HG03064 (cell line): ENCODE measurements at regions not wholly inside any gene's neighbourhood (a gene's known extent, or its start where the extent isn't known, plus 50 kb on each side); places are given as distances from the start of the nearest gene placed in this dataset.
"Not testable (repeated sequence)": the region's sequence is repeated elsewhere in the genome, so short reads cannot be mapped to it uniquely, and the experiment has no call there.

ENCODE experiments used
- ATAC-seq: cut with Tn5 transposase; IDR thresholded peaks from one replicate; pipeline ENCODE4 v1.9.1; 2021; ENCODE audit warnings: low read depth; ENCODE audit not compliant: unreplicated experiment

DNA sequence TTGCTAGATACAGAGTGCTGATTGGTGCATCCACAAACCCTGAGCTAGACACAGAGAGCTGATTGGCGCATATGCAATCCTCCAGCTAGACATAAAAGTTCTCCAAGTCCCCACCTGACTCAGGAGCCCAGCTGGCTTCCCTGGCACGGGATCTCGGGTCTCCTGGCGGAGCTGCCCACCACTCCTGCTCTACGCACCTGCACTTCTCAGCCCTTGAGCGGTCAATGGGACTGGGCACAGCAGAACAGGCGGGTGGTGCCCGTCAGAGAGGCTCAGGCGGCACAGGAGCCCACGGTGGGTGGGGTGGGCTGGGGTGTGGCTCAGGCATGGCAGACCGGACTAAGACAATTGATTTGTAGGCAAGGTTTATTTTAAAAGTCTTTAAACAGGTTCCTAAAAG, 1365.5 kb downstream of the FAM181B start:
- ATAC-seq: no peak

DNA sequence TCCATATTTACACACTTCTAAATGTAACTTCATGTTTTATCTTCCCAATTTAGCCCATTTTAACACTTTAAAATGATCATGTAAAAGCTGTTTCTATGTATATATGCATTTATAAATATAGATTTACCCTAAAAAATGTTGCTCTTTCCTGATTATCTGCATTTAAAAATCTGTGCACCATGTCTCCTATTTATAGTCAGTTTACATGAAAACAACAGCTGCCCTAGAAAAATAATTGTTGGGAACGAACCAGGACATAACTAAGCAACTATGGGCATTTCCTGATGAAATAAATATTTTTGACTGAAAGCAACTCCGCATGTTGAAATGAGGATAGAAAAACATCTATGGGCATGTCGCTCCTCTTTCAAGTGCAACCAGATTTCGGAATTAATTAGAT, 1368.2 kb downstream of the FAM181B start:
- no peak for ATAC-seq

DNA sequence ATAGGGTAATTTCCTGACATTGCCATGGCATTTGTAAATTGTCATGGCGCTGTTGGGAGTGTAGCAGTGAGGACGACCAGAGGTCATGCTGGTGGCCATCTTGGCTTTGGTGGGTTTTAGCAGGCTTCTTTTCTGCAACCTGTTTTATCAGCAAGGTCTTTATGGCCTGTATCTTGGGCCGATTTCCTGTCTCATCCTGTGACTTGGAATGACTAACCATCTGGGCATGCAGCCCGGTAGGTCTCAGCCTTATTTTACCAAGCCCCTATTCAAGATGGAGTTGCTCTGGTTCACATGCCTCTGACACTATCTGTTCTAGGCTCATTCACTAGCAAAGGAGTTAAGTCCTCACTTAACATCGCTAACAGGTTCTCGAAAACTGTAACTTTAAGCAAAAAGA, 1374.2 kb downstream of the FAM181B start:
- ATAC-seq: no peak

DNA sequence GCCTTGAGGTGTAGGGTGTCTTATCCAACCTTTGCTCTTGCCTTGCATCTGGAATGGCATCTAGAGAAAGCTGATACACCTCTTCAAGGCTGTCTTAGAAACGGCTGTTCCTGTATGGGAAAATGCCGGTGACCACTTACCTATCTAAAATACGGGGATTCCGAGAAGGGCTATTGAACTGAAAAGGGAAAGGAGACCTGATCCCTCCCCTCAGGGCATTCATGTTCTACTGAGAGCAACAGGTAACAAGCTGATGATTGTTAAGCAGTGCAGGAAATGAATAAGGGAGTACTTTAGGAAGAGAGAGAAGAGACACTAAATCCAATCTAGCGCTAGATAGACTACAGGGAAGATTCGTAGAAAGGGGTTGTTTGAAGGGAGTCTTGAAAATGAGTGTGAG, 1388.1 kb downstream of the FAM181B start:
- ATAC-seq: no peak

DNA sequence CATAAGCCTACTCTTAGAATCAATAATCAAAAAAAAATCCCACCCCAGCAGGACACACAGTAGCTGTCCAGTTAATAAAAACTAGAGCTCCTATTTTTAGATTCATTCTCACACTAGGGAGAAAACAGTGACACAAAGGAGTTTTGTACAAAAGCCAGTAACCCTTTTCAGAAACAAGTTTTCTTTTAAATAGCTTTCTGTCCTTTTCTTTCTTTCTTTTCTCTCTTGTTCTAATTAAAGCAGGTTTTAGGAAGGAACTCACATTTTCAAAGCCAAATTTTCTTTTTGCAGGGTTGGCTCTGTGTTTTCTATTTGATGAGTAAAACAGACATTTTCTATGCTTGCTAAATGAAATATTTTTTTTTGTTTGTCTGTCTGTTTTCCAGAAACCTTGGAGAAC, 1390.7 kb downstream of the FAM181B start:
- no peak for ATAC-seq

DNA sequence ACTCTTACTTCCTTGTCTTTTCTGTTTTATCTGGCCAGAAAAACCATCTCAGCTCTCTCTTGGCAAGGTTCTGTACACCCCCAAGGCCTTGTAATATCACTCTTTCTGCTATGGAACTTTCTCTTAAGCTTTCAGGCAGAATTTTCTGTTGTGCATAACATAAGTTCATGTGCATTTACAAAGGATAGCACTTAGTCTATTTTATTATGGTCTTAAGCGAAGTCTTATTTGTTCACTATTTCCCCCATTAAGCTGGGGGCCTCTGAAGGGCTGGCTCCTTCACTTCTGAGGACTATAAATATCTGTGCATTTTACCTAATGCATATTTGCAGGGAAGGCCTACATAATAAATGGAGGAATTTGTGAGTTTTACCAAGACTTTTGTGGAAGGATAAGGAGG, 1393.4 kb downstream of the FAM181B start:
- ATAC-seq: no peak

DNA sequence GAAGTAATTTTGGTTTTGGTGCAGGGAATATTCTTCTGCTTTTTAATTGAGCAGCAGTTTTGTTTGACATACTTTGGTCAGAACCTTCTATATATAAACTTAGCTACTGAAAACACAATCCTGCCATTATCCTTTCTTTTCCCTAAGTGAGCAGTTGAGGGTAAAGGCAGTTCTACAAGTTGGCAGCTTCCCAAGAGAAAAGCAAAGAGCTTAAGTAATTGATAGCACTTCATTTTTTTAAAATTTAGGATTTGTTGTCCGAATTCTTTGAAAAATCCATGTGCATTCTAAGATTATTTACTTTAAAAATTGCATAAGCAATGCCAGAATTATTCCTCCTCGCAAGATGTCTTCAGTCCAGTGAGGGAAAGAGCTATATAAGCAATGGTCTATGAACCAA, 1394.1 kb downstream of the FAM181B start:
- no peak for ATAC-seq

DNA sequence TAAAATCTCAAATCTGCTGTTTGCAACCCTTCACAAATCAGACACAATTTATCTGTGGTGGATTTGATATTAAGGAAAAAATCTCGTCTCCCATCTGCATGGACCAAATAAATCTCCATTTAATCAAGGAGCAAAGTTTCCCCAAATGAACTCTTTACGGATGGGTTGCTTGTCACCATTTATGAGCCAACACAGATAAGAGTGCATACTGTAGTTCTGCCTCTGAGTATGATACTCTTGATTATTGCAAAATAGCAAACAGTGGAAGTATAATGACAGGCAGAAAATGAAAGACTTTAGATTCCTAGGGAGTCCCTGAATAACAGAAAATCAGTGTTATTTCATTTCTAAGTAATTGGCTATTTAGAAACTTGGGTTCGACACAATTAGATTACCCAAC, 1395.9 kb downstream of the FAM181B start:
- no peak for ATAC-seq

DNA sequence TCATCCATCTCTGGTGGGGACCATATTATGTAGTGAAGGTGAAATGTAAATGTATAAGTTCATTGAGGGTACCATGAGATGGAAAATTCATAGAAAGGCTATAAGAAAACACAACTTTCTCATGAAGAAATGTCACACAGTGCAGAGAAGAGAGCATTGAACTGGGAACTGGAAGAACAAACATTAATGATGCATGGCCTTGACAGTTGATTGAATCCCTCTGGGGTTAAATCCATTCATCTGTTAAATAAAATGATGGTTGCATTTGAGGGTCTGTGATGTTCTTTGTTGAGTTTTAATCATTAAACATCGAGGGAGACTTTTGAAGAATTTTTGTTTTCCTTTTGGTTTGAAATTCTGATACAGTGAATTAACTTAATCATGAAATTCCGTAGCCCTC, 1401.4 kb downstream of the FAM181B start:
- ATAC-seq: no peak

DNA sequence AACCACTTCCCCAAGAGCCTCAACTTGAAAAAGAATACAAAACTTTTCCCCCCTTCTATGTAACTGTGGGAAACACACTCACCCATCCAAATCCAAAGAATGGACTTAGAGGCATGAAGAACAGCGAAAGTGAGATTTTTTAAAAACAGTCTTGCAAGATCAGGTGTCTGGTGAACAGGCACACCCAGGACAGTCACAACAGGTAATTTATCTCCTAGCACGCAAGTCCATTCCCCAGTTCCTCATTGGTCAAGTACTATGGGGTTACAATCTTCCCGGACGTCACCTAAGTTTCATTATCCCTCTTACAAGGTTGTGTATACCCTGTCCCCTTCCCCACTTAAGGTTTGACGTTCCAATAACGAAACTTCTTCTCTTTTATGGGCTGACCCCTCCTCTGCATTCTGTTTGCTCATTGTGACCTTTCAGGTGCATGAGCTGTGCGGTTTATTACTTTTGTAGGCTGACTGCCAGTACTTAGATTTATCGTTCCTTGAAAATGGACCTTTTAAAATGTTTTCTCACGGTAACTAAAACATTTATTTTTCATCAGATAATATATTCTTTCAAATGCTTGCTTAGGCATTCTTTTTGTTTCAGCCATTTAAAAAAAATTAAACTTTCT, 1401.9 kb downstream of the FAM181B start:
- no peak for ATAC-seq

DNA sequence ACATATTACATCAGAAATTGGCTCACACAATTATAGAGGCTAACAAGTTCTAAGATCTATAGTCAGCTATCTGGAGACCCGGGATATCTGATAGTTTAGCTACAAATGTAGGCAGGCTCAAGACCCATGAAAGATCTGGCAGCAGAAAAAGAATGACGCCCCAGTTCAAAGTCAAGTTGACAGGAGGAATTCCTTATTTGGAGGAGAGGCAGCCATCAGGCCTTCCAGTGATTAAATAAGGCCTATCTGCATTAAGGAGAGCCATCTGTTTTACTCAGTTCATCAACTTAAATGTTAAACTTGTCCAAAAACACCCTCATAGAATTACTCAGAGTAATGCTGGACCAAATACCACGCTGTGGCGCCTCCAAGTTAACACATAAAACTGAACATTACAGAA, 1402.6 kb downstream of the FAM181B start:
- no peak for ATAC-seq

DNA sequence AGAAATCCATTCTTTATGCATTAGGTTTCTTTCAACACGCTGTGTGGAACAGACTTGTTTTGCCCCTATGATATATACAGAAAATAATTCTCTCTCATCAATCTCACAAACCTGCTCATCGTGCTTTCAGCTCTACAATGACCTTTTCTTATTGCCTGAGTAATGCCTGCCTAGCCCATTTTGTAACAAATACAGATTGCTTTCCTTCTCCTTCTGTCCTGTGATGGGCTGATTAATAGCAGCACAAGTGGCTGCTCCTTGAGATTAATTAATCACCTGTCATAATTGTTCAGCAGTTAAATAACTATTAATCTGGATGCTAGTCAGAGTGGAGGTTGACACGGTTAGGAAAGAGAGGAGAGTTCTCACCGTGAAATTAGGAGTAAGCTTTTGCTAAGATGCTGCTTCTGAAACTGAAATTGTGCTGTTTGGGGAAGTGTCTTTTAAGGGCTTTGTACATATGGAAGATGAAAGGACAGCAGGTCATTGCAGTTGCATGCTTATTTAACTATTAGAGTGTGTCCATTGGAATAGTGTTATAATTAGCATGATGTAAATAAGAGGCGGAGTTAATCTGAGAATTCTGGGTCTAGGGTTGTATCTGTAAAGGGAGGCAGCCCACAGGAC, 1430.5 kb downstream of the FAM181B start:
- ATAC-seq: no peak

DNA sequence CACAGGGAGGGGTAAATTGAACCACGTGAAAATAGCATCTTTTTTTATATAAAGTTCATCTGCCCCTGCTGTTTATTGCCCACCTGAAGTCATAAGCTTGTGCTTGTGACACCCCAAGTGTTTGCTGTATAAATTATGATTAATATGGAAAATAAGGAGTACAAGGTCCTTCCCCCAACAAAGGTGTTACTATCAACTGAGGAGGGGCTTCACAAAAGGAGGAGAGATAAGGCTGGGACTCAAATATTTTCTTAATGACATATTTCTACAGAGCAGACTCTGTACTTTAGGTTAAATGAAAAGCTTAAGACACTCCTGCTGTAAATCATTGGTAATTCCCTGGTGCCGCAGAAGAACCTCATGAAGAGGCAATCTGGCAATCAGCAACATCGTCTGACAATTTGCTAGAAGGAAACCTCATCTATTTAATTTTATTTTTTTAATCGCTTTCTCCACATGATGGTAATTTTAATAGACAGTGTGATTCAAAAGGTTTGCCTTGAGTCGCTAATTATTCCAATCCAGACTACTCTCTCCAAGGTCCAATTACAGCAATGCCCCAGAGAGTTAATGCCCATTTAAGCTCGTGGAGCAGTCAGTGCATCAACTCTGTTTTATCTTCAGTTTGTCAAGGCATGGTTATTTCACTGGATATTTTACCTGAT, 1432.4 kb downstream of the FAM181B start:
- no peak for ATAC-seq

DNA sequence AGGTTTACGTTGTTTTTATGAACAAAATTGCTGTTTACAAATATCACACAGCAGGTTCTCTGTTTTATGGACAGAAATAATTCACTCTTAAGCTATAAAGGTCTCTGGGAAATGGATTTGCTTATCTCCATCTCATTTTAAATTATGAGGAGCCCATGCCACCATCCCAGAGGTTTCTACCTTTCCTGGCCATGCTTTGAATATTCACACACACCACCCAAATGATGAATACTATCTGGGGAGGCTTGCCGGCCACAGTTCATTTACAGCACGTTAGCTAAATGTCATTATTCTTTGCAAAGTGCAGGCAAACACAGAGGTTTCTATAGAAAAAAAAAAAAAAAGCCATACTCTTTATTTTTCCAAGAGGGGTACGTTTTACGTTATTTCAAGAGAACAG, 1446.7 kb downstream of the FAM181B start:
- no peak for ATAC-seq

DNA sequence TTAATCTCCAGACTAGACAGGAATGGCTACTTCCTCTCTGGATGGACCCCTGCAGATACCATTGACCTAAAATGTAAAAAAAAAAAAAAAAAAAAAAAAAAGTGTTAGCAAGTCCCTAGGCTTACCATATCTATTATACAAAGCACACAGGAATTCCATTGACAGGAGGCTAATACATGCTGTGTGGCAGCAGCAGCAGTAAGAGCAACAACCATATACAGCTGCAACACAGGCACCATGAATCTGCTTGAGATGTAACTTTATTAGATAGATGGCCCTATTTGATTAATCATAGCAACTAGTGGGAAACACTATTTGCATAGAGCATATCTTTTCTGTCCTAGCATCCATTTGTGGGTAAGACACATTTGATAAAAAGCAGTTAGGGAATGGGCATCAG, 1447.1 kb downstream of the FAM181B start:
- ATAC-seq: no peak

DNA sequence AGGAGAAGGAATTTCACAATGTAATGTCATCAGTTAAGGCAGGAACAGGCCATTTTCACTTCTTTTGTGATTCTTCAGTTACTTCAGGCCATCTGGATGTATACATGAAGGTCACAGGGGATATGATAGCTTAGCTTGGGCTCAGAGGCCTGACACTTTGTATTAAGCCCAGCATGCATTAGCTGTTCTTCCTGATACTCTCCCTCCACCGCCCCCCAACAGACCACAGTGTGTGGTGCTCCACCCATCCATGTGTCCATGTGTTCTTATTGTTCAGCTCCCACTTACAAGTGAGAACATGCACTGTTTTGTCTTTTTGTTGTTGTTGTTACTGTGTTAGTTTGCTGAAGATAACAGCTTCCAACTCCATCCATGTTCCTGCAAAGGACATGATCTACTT, 1453.4 kb downstream of the FAM181B start:
- ATAC-seq: not testable (repeated sequence)

DNA sequence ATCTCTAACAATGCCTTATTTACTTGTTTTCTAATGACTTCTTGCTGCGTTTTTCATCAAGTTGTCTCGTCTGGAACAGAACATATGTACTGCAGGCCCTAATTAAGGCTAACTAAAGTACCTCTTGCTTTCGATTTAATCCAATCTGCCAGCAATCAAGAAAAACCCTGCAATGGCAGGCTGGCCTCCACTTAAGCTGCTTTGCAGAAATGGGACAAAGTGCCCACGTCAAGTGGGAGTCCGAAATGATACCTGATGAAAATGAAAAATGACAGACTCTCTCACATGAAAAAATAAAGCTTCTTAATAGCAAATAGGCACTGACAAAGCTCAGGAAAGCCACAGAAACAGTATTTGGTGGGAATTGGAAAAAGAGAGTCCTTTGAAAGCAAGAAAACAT, 1454.7 kb downstream of the FAM181B start:
- no peak for ATAC-seq

DNA sequence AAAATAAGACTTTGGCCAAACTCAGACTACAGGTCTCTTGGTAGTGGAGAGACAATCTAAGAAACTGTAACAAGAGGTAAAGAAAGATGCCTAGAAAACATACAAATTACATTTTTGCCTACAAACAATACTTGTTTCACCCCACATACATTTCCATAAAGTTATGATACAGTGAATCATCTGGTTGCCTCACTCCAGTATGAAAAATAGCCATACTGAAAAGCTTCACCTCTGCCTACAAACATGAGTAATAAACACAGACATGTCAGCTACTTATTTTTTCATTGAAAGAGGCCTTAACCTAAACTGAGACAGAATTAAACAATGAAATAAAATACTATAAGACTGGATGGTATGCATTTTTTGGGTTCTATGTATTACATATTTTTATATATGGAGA, 1463.0 kb downstream of the FAM181B start:
- no peak for ATAC-seq

DNA sequence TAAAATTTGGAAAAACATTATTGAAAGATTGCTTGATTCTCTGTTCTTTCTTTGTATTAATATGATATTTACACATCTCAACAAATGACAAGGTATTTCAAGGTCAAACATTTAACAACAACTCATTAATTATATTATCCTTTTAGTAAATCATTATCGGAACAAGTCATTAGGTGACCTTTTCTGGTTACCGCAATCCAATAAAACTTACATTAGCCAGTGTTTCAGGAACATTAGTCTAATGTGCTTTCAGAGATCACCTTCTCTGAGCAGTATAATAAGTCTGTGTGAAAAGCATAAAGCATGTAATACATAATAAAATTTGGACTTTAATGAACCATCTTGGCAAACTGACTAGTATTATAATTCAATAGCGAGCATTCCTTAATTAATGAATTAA, 1466.4 kb downstream of the FAM181B start:
- ATAC-seq: no peak

DNA sequence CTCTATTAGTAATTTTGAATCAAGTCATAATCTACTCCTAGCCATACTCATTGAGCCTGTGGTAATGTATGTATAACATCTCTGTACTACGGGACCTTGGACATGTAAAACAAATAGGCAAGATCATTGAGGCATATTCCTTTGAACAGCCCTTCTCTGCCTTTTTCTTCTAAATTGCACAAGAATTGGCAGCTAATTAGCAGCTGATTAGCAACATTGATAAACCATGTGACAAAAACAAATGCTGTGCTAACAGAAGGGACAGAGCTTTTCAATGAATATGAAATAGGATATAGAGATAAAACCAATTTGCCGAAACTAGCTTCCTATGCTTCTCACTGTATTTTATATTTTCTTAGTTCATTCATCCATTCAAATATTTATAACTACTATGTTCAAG, 1474.2 kb downstream of the FAM181B start:
- ATAC-seq: no peak

DNA sequence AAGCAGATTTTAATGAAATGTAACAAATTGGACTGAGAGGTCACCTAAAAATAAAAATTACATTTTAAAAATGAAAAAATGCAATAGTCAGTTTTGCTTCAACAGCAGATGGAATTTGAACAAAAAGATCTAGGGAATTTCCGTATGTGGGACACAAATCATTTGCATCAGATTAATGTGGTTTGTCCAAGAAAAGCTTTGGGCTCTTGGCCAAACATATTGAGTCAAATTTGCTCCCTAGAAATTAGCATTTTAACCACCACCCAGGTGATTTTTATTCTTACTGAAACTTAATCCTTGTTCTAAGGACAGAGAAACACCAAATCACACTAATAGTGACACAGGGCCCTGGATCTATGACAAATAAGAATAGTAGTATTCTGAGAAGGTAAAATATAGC, 1477.8 kb downstream of the FAM181B start:
- ATAC-seq: no peak

DNA sequence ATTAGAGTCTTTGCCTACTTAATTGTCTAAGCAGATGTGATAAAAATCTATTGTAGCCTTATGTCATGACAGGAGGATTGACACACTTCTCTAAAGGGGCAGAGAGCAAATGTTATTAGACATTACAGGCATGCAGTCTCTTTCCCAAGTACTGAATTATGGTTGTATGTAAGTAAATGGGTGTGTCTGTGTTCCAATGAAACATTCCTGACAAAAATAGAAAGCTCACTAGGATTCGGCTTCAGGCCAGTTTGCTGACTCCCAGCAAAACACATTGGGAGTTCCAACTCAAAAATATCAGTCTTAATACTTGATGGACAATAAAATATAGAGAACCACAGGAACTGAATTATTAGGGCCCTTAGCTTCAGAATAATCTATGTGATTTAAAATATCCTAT, 1480.4 kb downstream of the FAM181B start:
- ATAC-seq: no peak
